ENCODE measurements at regions not wholly inside any gene's neighbourhood (a gene's known extent, or its start where the extent isn't known, plus 50 kb on each side); places are given as distances from the start of the nearest gene placed in this dataset.

DNA sequence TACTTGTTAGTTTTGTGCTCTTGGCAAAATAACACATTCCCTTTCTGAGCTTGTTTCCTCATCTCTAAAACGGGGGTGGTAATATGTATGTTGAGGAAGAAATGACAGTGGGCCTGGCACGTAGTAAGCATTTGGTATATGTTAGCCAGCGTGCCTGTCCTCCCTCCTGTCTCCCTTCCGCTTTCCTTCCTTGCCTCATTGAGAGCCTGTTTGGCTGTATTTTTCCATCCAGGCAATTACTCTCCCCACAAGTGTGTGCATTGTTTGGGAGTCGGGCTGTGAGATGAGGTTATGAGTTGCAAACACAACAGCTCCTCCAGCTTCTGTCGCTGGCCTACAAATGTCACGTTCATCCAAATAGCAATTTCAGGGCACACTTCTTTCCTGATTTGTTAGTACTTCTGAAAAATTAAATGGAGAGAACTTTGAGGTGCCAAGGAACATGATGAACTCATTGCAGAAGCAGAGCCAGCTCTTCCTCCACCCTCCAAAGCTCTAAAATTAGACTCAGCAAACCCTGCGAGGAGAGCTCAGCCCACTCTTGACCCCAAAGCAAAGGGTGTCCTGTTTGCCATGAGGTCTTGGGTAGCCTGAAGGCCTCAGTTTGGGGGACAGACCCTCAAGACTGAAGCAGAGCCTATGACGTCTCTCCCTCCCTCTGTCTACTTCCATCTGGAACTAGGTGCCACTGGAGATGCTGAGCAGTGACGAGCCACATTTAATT, 50.7 kb upstream of the TOX2 start:
- DNase-seq: no peak

DNA sequence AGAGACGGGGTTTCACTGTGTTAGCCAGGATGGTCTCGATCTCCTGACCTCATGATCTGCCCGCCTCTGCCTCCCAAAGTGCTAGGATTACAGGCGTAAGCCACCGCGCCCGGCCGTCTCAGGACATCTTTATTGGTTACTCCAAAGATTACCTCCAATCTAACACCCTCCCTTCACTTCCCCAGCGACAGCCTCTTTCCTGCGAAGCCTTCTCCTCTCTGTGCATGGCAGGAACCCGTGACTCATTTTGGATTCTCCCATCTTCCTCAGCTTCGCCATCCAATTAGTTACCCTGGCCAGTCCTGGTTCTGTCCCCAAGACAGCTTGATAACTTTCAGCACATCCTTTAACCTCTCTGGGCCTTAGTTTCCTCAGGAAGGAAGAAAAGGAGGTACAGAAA, 51.3 kb upstream of the TOX2 start:
- DNase-seq: no peak

DNA sequence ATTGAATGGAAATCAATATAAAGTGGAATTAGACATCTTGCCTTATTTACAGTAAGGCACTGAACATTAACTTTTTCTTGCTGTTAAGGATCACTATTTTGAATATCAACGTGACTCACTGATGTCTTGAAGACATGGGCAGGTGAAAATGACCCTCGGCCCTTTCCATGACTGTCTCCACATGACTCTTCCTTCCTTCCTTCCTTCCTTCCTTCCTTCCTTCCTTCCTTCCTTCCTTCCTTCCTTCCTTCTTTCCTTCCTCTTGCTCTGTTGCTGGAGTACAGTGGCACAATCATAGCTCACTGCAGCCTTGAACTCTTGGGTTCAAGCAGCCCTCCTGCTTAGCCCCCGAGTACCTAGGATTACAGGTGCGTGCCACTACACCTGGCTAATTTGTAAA, 52.2 kb upstream of the TOX2 start:
- no peak for DNase-seq

DNA sequence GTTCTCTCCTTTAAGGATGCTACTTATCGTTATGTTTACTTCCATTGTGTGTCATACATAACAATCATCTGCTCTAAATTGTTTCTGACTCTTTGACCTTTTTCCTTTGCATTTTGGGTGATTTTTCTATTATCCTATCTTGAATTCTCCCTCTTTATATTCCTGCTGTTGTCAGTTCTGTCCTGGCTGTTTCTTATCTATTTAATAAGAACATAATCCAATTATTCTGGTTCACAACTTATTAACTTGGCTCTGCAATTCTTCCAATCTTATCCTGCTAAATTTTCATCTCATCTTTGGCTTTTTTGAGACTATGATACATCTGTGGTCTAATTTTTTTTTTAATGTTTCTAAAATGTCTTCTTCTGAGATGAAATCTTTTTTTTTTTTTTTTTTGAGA, 54.7 kb upstream of the TOX2 start:
- no peak for DNase-seq

DNA sequence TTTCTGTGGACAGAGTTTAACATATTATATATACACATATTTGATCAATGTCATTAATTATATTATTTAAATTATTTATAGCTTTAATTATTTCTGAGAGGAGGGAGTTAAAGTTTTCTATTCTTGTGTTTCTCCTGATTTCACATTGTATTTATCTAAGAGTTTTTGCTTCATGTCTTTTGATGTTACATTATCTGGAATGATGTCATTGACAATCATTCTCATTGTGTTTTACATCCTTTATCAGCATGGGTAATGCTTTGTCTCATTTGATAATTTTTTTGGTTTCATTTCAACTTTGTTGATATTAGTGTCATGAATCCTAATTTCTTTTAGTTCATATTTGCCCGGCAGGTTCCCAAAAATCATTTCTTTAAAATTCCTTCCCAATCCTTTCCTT, 56.7 kb upstream of the TOX2 start:
- DNase-seq: no peak

DNA sequence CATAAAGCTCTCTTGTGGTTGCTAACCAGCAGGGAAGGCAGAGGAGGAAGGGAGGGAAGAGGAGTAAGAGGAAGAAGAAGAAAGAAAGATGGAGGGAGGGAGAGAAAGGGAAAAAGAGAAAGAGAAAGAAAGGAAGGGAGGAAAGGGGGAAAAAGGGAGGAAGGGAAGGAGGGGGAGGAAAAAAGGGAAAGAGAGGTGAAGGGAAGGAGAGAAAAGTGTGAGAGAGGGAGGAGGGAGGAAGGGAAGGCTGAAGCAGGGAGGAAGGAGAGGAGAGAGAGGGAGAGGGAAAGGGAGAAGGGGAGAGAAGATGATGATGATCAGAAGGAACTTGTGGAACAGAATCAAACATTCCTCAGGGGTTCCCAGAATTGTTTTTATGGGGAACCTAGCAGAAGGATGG, 57.5 kb upstream of the TOX2 start:
- DNase-seq: no peak

DNA sequence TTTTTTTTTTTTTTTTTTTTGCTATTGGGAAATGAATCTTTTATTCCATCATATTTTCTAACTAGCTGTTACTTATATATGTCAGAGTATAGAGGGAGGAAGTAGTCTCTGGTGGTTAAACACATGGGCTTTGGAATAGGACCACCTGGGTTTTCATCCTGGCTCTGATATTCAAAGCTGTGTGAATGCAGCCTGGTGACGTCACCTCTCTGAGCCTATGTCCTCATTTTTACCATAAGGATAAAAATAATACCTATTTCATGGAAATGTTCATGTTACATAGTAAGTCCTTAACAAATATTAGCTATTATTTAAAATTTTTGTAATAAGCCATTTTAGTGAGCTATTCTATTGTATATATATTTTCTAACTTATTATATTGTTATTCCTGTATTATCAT, 58.8 kb upstream of the TOX2 start:
- no peak for DNase-seq

DNA sequence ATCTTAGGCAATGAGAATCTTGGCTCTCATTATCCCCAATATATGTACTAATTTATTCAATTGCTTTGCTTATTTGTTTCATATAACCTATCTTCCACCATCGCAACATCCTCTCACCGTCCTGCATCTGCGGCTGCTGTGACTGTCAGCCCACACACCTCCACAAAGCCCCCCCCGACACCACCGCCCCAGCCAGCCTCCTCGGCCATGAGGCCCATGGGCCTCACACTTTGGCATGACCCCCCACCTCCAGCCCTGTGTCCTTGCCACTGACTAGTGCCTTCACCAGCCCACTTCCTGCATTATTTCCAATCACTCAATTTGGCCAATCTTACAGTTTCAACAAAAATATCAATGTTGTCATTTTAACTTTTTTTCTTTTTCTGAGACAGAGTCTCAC, 60.7 kb upstream of the TOX2 start:
- no peak for DNase-seq

DNA sequence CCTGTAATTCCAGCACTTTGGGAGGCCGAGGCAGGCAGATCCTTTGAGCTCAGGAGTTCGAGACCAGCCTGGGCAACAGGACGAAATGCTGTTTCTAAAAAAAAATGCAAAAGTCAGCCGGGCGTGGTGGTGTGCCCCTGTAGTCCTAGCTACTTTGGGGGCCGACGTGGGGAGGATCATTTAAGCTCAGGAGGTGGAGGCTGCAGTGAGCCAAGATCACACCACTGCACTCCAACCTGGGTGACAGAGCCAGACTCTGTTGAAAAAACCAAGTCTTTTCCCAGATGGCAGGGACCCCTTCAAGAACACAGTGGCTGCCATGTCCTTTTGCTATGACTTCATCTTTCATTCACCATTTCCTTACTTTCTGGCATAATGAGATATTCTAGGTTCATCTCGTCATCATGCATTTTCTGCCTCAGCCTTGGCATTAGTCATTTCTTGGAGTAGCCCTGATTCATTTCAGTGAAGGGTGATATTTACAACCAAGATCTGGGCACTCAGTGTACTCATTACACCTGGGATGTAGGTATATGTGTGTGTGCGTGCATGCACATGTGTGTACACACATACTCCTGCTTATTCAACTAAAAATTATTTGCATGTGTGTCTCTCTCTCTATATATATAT, 61.4 kb upstream of the TOX2 start:
- DNase-seq: no peak

DNA sequence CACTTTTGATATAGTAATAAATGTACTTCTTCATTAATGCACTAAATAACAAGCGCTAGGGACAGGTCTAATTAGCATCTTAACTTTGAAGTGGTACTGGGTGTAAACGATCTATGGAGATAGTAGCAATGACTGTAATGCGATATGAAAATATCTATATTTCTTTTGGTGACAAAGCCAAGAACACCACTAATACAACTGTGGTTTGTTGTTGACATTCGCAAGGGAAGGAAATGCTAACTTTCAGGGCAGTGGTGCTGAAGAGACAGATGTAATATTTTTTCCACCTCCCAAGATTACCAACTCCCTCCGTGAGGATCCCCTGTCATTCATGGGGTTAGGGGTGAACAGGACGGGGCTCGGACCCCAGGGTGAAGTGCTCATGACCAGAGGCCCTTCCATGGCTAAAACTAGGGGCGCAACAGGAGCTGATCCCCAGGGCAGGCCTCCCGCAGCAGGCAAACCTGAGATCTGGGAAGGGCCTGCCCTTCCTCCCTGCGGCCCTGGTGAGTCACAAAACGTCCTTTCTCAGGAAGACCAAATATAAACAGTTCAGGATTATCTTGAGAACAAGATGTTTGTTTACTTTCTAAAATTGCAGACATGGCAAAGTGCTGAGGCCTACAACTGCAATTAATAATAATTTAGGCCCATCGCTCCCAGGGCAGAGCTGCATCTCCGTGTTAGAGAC, 65.0 kb upstream of the TOX2 start:
- DNase-seq: no peak

DNA sequence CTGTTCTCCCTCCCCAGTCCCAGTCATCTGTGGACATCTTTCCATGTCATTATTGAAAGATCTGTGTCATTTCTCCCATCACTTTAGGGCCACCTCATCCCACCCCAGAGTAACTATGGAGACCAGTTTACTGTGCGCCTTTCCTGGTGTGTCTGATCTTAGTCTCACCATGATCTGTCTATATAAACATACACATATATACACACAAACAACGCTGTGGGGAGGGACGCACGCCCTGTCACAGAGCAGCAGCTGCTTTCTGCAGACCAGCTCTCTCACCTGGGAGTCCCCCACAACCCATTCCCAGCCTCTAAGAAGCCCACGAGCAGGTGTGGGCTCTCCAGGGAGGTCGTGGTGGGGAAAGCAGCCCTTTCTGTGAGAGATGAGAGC, 68.1 kb upstream of the TOX2 start:
- DNase-seq: no peak

DNA sequence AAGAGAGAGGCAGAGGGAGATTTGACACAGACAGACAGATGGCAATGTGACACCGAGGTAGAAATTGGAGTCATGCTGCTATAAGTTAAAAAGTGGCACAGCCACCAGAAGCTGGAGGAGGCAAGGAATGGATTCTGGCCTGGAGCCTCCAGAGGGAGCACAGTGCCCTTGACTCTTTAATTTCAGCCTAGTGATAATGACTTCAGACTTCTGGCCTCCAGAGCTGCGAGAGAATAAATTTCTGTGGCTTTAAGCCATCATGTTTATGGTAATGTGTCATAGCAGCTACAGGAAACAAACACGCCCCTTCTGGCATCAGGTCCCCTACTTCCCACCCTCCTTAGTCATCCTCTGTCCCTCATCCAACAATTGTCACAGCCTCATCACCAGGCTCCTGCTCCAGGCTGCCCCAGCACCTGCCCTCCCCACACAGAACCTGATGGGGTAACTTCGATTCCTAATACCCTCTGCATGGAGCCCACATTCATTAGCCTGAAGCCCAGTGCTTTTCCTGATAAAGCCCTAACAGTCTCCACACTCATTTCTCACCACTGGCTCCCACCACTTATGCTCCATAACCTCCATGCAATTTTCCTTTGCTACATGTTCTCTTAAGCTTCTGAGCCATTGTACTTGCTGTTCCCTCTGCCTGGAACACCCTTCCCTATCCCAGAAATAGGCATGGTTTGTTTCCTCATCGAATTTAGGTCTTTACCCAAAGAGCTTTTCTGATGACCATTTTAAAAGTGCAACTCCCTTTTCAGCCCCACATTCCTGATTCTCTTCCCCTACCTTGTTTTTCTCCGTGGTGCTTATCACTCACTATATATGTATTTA, 69.7 kb upstream of the TOX2 start:
- peak; percentile 91 for DNase-seq

DNA sequence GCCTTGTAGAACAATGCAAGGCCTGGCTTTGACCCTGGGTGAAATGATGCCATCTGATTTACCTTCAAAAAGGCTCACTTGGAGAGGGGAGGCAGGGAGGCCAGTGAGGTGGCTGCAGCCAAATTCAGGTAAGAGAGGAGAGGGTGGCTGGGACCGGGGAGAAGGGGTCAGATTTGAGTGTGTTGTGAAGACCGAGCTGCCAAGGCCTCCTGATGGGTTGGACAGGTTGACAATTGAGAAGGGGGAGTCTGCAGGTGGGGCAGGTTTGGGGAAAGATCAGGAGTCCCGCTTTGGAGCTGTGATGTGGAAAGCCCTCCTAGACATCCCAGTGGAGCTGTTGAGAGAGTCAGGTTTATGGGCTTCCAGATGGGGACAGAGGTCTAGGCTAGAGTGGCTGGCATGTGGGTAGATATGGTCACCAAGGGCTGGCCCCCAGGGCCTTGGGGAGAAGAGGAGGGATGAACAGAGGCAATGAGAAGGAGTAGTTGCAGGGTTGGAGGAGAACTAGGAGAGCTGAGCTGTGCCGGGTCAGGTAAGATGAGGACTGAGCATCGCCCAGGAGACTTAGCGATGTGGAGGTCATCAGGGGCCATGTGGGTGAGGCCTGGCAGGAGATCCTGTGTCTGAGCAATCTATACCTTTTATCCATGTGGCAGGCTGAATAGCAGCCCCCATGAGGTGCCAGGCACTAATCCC, 70.5 kb upstream of the TOX2 start:
- DNase-seq: no peak

DNA sequence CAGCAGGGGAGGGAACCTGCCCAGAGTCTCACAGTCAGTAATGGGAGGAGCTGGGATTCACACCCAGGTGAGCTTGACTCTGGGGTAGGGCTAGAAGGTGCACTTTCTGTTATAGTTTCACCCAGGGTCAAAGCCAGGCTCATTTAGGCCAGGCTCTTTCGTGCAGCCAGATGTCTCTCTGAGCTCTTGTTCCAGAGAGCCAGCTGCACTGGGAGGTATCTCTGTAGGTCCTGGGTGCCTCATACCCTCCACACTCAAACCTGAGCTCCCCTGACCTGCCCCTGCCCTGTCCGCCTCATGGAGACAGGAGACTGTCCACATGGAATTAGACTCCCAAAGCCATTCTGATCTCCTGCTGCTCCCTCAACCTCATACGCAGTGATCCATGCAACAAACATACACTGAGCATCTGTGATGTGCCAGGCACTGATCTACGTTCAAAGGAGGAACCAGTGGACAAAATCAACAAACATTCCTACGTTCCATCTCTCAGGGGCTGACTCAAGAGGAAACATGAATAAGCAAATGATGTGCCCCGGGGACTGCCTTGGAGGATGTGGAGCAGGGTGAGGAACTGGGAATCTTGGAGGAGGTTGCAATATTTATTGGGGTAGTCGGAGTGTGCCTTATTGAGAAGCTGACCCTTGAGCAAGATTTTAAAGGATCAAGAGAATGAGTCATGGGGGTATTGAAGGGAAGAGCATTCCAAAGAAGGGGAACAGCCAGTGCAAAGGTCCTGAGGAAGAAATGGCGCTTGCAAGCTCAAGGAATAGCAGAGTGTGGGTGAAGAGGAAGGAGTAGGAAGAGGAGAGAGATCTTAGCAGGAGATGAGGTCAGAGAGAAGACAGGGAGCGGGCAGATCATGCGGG, 71.3 kb upstream of the TOX2 start:
- DNase-seq: peak; percentile 80

DNA sequence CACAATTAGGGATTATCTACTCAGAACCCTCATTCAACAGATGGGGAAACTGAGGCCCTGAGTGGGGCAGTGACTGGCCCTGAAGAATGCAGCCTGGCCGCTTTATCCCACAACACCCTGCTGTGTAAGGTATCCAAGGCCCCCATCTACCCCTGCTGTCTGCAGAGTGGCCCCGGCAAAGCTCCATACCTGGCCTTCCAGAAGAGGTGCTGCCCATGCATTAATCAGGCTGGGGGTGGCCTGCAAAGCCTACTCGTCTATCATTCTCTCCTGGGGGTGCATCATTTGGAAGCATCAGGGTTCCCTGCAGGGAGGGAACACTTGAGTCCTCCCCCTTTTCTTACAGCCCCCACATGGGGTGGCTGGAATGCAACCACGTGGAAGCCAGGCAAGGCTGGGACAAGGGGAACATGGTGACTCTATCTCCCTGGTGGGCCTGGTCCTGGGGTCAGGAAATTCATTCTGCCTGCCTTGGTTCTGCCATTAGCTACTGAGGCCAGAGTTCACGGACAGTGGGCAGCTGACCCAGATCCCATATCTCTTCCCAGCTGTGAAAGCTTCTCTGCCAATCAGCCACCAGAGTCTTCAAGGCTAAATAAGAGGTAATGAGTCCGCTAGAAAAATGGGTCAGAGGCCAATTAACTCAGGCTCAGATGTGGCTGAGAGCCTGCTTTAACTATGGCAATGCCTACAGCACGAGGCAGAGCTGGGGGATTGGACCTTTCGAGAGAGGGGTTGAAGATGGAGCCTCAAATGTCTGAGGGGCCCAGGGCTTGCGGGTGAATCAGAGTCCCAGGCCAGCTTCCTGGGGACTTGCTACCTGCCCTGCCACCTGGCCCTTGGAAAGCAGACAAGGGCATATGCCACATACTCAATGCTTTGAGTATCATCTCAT, 72.3 kb upstream of the TOX2 start:
- no peak for DNase-seq

DNA sequence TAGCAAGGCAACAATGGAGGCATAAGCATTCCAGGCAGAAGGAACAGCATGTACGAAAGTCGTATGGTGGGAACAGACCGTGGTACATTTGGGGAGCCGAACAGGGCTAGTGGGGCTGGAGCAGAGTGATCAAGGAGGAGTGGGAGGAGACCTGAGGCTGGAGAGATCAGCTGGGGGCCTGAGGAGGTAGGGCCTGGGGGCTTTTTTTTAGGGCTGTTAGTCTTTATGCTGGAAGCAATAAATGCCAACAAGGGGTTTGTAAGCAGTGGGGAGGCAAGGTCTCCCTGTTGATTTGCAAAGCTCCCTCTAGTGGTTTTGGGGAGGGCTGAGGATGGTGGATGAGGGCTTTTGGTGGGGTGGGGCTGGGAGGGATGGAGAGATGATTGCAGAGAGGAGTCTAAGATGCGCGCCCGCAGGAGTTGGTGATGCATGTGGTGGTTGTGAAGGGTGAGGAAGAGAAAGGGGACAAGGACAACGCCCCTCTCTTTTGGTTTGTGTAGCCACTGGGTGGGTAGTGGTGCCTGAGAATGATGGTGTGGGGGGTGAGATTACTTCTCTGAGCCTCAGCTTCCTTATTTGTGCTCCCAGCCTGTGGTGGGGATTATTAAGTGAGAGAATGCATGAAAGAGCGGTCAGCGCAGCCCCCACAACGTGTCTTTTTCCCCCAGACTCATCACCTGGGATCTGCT, 74.1 kb upstream of the TOX2 start:
- peak; percentile 21 for DNase-seq

DNA sequence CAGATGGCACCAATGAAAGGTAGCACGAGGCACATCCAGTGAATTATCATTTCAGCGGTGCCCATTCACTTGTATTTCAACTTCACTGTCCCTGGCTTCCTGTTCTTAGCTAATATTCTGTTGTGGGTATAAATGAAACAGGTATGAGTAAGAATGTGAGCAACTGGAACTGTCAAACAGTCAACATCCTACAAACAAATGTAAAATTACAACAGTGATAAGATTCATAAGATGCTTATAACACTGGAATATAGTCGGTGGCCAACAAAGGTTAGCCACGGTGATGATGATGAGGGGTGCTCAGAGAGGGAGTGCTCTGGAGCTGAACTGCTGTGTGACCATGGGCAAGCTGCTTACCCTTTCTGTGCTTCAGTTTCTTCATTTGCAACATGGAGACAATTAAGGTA, 74.9 kb upstream of the TOX2 start:
- no peak for DNase-seq

DNA sequence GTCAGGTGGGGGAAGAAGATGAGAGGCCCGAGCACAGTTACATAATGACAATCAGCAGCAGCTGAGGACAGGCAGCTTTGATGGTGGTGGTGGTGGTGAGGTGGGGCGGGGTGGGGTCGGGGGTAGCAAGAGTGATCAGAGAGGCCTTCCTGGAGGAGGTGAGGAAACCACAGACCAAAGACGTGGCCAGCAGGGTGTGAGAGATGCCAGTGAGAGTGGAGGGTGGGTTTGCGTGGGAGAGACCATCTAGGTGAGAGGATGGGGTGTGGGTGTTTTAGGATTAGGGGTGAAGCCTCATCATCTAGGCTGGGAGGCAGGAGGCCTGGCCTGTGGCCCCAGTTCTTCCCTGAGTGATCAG, 76.0 kb upstream of the TOX2 start:
- no peak for DNase-seq

DNA sequence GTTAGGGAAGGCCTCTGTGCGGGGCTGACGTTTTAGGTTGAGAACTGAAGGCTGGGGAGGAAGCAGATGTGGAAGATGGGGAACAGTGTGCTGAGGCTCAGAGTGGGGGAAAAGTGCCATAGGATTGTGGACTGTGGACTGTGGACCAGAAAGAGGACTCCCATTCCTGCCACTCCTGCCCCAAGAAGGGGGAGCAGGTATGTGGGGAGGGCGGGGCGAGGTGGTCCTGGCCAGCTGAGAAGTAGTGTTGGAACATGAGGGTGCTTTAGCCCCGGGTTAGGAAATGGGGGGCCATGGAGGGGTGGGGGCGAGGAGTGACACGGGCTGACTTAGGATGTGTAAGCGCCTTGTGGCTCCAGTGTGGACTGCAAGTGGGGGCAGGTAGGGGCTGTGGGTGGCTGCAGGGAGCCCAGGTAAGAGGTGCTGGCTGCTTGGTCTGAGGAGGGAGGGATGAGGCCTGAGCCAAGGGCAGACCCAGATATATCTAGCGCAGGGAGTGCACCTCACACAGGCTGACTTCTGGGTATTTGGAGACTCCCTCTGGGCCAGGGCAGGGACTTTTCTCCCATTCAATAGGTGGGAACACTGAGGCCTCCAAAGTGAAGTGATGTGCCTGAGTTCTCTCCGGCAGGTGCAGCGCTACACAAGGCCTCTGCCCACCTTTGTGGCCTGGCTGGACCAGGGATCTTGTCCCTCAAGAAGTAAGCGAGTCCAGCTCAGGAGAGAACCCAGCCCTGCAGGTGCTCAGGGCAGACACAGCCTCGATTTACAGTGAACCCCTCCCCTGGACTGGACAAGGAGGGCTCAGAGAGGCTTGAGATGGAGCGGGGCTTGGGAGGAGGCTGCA, 76.6 kb upstream of the TOX2 start:
- no peak for DNase-seq

Data from fibroblast of upper back skin (primary cell).